Caco-2 (cell line): ENCODE measurements at regions not wholly inside any gene's neighbourhood (a gene's known extent, or its start where the extent isn't known, plus 50 kb on each side); places are given as distances from the start of the nearest gene placed in this dataset.

Source experiments
- BruUV-seq: library from RNA; stranded (reverse); fragments of 400-500 nt; replicated peaks from 2 replicates; lab custom pipeline; 2021; lab: Mats Ljungman, UMichigan
- CTCF ChIA-PET: fragments of 300-600 bp; sonication (Branson Sonifier 250); formaldehyde crosslinking; loops from one replicate; lab custom pipeline; 2022; ENCODE audit warnings: antibody characterized with exemption; lab: Charles Lee
- POLR2A ChIA-PET: fragments of 300-600 bp; sonication (Branson Sonifier 250); formaldehyde crosslinking; loops from one replicate; lab custom pipeline; 2022; ENCODE audit warnings: antibody characterized with exemption; lab: Charles Lee
- DNase-seq, 2 experiments: peaks; one replicate each; pipeline versions ENCODE4 v3.0.0 to v3.0.0-alpha.2; 2020 to 2022
- H3K27me3 ChIP-seq: replicated peaks from 2 replicates; pipeline ENCODE4 v1.6.0; 2011; ENCODE audit warnings: low read length; ENCODE audit not compliant: control insufficient read depth, insufficient read depth
- H3K36me3 ChIP-seq: 2 replicates; pipeline ENCODE4 v1.5.1; 2011; ENCODE audit warnings: low read length; ENCODE audit not compliant: control insufficient read depth, insufficient read depth
- H3K4me1 ChIP-seq: fragments of 250-450 bp; sonication (Bioruptor Pico); 2 replicates; pipeline ENCODE4 v1.5.1; 2020; ENCODE audit warnings: mild to moderate bottlenecking
- H3K4me3 ChIP-seq: 2 replicates; pipeline ENCODE4 v1.5.1; 2011; ENCODE audit warnings: low read depth, mild to moderate bottlenecking, control low read depth, low read length
- H3K9me3 ChIP-seq: fragments of 250-450 bp; sonication (Bioruptor Pico); 2 replicates; pipeline ENCODE4 v1.5.1; 2020; ENCODE audit warnings: mild to moderate bottlenecking, moderate library complexity
- H3K27ac Mint-ChIP-seq: one replicate; pipeline ENCODE4 v1.8.0; 2022; ENCODE audit warnings: mixed read lengths; ENCODE audit not compliant: unreplicated experiment
- H3K27me3 Mint-ChIP-seq: one replicate; pipeline ENCODE4 v1.8.0; 2022; ENCODE audit warnings: mixed read lengths; ENCODE audit not compliant: insufficient read depth, unreplicated experiment
- H3K36me3 Mint-ChIP-seq: one replicate; pipeline ENCODE4 v1.8.0; 2022; ENCODE audit warnings: mild to moderate bottlenecking, mixed read lengths; ENCODE audit not compliant: insufficient read depth, unreplicated experiment
- H3K4me1 Mint-ChIP-seq: one replicate; pipeline ENCODE4 v1.8.0; 2022; ENCODE audit warnings: low read depth, mixed read lengths; ENCODE audit not compliant: unreplicated experiment
- H3K4me3 Mint-ChIP-seq: one replicate; pipeline ENCODE4 v1.8.0; 2022; ENCODE audit warnings: mild to moderate bottlenecking, moderate library complexity, mixed read lengths; ENCODE audit not compliant: unreplicated experiment
- H3K9me3 Mint-ChIP-seq: one replicate; pipeline ENCODE4 v1.8.0; 2022; ENCODE audit warnings: mixed read lengths; ENCODE audit not compliant: unreplicated experiment
- CTCF ChIP-seq, 2 experiments: fragments of 200-600 bp in 1 of 2; IDR thresholded peaks; 1 replicate in 1 of 2; 2 replicates in 1 of 2; pipeline versions ENCODE4 v1.5.1 to v1.8.0; 2011 to 2022; ENCODE audit warnings: antibody characterized with exemption in 1 of 2, control low read depth in 1 of 2, inconsistent platforms in 1 of 2, low read depth in 1 of 2, low read length in 1 of 2, mild to moderate bottlenecking in 1 of 2, moderate library complexity in 1 of 2; ENCODE audit not compliant: insufficient read depth in 1 of 2, severe bottlenecking in 1 of 2, unreplicated experiment in 1 of 2
- intact Hi-C: fragments of 100-400 bp; cut with micrococcal nuclease; formaldehyde crosslinking; loops from one replicate; pipeline ENCODE4 v1.10.0; 2022; ENCODE audit not compliant: unreplicated experiment

GRCh38 chr1:110786802-110787327 is 86.1 kb upstream of the CD53 start:
- intact Hi-C loops, result loop anchor here (10.0 kb wide), 1 partner anchor 262 kb away; no protein-coding TSS in a partner anchor
- POLR2A ChIA-PET, result no interaction called here

GRCh38 chr1:110785612-110786011 is 87.3 kb upstream of the CD53 start:
- Mint-ChIP-seq H3K9me3 (no peaks in the 10 kb centered on the region), H3K4me3 (no peak overlapping the region), H3K4me1 (no peaks in the 10 kb centered on the region), H3K36me3 (no peaks in the 10 kb centered on the region), H3K27me3 (peaks cover 10% of the 10 kb centered on the region), H3K27ac (no peak overlapping the region)
- Histone ChIP-seq H3K4me1 (no peaks in the 10 kb centered on the region), H3K36me3 (no peaks in the 10 kb centered on the region), H3K27me3 (no peaks in the 10 kb centered on the region), H3K9me3 (no peaks in the 10 kb centered on the region), H3K4me3 (no peak overlapping the region)
- BruUV-seq, result no TSS peak
- intact Hi-C loops, result loop anchor here (10.0 kb wide), 1 partner anchor 261 kb away; no protein-coding TSS in a partner anchor
- DNase-seq, result no peak
- POLR2A ChIA-PET, result no interaction called here
- CTCF ChIA-PET, result no interaction called here
- no peak for TF ChIP-seq CTCF (IDR thresholded peaks at IDR 0.05; ENCODE audit: insufficient read depth in 1 of 2, low read depth in 1 of 2, low read length in 1 of 2, severe bottlenecking in 1 of 2, unreplicated experiment in 1 of 2)

More at GRCh38 chr1:110786802-110787327, 86.1 kb upstream of the CD53 start:
- no peak overlapping the region for H3K4me3 Mint-ChIP-seq
- TF ChIP-seq CTCF (IDR thresholded peaks at IDR 0.05; ENCODE audit: insufficient read depth in 1 of 2, low read depth in 1 of 2, low read length in 1 of 2, severe bottlenecking in 1 of 2, unreplicated experiment in 1 of 2), result no peak
- Histone ChIP-seq H3K9me3 (no peaks in the 10 kb centered on the region), H3K27me3 (no peaks in the 10 kb centered on the region), H3K4me1 (no peaks in the 10 kb centered on the region), H3K4me3 (no peak overlapping the region), H3K36me3 (no peaks in the 10 kb centered on the region)
- no peak for DNase-seq
- no peak overlapping the region for H3K27ac Mint-ChIP-seq
- peaks cover 10% of the 10 kb centered on the region for H3K27me3 Mint-ChIP-seq
- no peaks in the 10 kb centered on the region for H3K4me1 Mint-ChIP-seq
- BruUV-seq, result no TSS peak
- CTCF ChIA-PET, result no interaction called here
- H3K9me3 Mint-ChIP-seq, result no peaks in the 10 kb centered on the region
- H3K36me3 Mint-ChIP-seq, result no peaks in the 10 kb centered on the region

- Mint-ChIP-seq H3K4me3 (no peak overlapping the region), H3K27ac (no peak overlapping the region), H3K4me1 (no peaks in the 10 kb centered on the region), H3K27me3 (peaks cover 10% of the 10 kb centered on the region), H3K36me3 (no peaks in the 10 kb centered on the region), H3K9me3 (no peaks in the 10 kb centered on the region)
- intact Hi-C loops, result loop anchor here (10.0 kb wide), 1 partner anchor 260 kb away; no protein-coding TSS in a partner anchor
- POLR2A ChIA-PET, result no interaction called here
- DNase-seq, result no peak
- Histone ChIP-seq H3K36me3 (no peaks in the 10 kb centered on the region), H3K27me3 (no peaks in the 10 kb centered on the region), H3K4me3 (no peak overlapping the region), H3K9me3 (no peaks in the 10 kb centered on the region), H3K4me1 (no peaks in the 10 kb centered on the region)
- TF ChIP-seq CTCF (IDR thresholded peaks at IDR 0.05; ENCODE audit: insufficient read depth in 1 of 2, low read depth in 1 of 2, low read length in 1 of 2, severe bottlenecking in 1 of 2, unreplicated experiment in 1 of 2), result no peak
- CTCF ChIA-PET, result no interaction called here
- no TSS peak for BruUV-seq
These were observed 87.9 kb upstream of the CD53 start for GRCh38 chr1:110785055-110785454.
